Endothelial cell of umbilical vein (primary cell): ENCODE measurements at regions not wholly inside any gene's neighbourhood (a gene's known extent, or its start where the extent isn't known, plus 50 kb on each side); places are given as distances from the start of the nearest gene placed in this dataset.

Experiments used
- EZH2 ChIP-seq: IDR thresholded peaks from 2 replicates; pipeline ENCODE4 v1.6.1; 2012; ENCODE audit warnings: borderline replicate concordance, low read depth, mild to moderate bottlenecking, moderate library complexity, low read length, inconsistent platforms; ENCODE audit not compliant: severe bottlenecking
- POLR2A ChIP-seq: IDR thresholded peaks from 2 replicates; pipeline ENCODE4 v1.6.1; 2012; ENCODE audit warnings: low read depth, mild to moderate bottlenecking, control low read depth, low read length
- TF ChIP-seq, protein P1 (sequence below), 2 donors: IDR thresholded peaks; 1 replicate in 1 of 2; 2 replicates in 1 of 2; pipeline ENCODE4 v1.5.1; 2011; ENCODE audit warnings: low read length in 2 of 2, mild to moderate bottlenecking in 2 of 2, moderate library complexity in 2 of 2, control low read depth in 1 of 2, inconsistent platforms in 1 of 2, low read depth in 1 of 2; ENCODE audit not compliant: insufficient read depth in 1 of 2; ENCODE audit errors: extremely low read depth in 1 of 2

DNA sequence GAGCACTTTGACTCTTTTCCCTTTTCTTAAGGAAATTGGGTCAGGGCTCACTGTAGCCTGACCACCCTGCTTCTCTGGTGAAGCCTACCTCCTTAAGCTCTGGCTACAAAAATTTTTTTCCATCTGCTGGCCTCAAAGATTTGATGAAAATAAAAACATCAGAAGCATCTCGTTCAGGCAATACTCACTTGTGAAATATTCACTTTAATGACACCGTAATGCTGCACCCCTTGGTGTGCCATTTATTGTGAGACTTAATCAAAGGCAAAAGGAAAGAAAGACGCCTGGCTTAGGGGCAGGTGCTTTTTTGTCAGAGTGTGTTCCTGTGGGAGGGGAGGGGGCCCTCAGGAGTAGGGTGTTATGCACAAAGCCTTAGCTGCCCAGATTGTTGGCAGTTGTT is 155.0 kb upstream of the TMPO start:
- TF ChIP-seq POLR2A (no peak), EZH2 (no peak)
- TF ChIP-seq, protein P1, sequence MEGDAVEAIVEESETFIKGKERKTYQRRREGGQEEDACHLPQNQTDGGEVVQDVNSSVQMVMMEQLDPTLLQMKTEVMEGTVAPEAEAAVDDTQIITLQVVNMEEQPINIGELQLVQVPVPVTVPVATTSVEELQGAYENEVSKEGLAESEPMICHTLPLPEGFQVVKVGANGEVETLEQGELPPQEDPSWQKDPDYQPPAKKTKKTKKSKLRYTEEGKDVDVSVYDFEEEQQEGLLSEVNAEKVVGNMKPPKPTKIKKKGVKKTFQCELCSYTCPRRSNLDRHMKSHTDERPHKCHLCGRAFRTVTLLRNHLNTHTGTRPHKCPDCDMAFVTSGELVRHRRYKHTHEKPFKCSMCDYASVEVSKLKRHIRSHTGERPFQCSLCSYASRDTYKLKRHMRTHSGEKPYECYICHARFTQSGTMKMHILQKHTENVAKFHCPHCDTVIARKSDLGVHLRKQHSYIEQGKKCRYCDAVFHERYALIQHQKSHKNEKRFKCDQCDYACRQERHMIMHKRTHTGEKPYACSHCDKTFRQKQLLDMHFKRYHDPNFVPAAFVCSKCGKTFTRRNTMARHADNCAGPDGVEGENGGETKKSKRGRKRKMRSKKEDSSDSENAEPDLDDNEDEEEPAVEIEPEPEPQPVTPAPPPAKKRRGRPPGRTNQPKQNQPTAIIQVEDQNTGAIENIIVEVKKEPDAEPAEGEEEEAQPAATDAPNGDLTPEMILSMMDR (IDR thresholded peaks at IDR 0.05; ENCODE audit: extremely low read depth in 1 of 2, insufficient read depth in 1 of 2, low read depth in 1 of 2, low read length in 2 of 2) = no peak
